NCI-H2029 treated with DMSO at 0.1 percent for 48 hours (cell line): ENCODE measurements at regions not wholly inside any gene's neighbourhood (a gene's known extent, or its start where the extent isn't known, plus 50 kb on each side); places are given as distances from the start of the nearest gene placed in this dataset.

Source experiments
- DNase-seq: peaks from one replicate; lab custom pipeline; 2025; lab: John Stamatoyannopoulos, UW

DNA sequence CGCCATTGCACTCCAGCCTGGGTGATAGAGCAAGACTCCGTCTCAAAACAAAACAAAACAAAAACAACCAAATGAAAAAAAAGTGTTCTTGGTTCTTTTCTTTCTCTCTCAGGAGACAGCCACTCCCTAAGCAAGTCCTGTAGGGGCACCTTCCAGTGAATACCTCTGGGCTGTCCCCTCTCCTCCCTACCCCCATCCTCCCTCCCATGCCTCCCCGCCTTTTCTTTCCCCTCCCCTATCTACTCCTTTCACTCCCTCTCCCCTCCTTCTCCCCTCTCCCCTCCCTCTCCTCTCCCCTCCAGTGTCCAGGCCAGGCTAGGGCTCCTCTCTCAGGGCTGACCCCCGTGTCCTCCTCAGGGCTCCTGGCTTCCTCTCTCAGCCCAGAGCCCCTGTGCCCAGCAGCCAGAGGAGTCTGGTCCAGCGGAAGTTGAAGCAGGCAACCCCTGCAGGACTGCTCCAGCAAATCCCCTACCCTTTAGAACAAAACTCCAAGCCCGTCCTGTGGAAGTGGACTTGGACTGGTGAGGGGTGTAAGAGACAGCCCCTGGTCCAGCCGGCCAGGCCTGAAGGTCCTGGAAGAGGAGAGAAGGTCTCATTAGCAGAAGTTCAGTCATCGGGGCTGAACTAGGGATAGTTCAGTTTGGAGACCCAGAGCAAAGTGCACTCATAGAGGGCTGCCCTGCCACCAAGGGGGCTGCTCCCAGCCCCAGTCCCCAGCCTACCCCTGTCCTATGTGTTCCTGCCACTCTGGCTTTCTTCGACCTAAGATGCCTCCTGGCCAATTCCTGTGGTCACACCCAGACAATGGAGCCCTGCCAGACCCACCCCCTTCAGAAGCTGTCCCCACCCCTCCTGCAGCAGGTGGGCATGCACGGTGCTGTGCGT lies 79.8 kb upstream of the IQSEC1 start:
- no peak for DNase-seq

DNA sequence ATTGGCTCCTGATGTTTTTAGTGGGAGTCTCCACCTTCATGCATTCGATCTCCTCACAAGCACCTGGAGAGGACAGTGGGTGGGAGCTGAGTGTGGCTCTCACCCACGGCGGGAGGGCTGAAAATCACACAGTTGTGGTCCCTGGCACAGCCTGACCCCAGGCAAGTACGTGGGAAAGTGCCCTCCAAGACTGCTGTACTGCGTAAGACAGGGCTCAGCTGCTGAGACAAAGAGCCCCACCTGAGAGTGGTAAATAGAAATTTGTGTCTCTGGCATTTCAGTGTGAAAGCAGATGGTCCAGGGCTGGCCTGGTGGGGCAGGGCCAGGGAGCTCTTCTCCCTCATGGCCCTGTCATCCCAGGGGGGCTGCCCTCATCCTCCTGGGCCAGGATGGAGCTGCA lies 77.4 kb upstream of the IQSEC1 start:
- no peak for DNase-seq

DNA sequence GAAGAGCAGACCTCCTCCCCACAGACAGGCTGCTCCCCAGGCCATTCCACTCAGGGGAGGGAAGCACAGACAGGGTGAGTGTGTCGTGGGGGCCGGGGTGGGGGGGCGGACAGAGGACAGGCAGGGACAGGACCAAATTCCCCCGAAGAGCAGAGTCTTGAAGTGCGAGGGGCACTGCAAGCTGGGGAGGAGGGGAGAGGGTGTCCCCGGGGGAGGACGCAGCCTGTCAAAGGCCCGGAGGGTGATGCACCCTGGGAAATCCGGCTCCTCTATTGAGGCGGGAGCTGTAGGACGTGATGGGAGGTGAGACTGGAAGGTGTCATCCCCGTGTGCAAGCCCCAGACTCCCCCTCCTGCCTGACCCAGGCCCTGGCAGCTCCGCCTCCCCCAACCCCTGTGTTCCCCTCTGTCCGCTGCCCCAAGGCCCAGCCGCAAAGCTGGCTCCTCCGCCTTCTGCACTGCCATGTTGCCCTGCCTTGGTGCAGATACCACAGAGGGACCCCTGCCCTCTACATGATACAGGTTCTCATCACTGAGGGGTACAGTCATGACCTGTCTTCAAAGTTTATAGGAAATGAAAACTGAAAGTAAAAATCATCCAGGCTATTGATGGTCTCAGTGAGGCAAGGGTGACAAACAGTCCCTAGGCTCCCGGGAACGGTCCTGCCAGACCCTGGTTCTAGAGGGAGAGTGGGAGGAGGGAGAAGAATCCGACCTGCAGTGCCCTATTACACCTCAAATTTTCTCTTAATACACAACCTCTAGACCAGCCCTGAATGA lies 76.3 kb upstream of the IQSEC1 start:
- DNase-seq: no peak

DNA sequence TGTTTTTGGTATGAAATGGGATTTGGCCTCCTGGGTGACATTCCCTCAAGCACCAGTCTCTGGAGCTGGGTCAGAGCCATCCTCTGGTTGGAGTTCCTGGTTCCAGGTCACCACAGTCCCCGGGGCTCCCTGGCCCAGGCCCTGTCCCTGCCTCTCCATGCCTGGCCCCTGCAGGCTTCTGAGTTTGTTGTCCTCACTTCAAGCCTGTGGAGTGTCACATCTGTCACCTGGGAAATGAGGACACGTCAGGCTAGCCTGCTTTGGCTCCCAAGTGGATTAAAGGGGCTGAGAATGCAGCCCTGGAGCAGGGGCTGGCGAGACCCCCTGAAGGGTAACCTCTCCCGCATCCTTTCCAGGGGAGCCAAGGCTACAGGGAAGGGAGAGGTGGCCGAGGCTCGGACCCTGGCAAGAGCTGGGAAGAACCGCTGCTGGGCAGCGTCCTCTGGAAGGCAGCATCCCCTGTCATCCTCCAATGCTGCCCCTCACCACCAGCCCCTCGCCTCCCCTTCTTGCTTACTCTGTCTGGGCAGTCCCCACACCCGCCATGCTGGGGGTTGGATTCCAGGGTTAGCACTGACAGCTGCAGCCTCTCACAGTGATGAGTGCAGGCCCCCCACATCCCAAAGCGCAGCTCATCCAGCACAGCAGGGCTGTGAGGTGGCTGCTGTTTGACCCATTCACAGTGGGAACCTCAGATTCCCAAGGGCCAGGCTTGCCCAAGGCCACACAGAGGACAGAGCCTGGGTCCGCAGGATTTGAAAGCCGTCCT lies 75.5 kb upstream of the IQSEC1 start:
- no peak for DNase-seq

DNA sequence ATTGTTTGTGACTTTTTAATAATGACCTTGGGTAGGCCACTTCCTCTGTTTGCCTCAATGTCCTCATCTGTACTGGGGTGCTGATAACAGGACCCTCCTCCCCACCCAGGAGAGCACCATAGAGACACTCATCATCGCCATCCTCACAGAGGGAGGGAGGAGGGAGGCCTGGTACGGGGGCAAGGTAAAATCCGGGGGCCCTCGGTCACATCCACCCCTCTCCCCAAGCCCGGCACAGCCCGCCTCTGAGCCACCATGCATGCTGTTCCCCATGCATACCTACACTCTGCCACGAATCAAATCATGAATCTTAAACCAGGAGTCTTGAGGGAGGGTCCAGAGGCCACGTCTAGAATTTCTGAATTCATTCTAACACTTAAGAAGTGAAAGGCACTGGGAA lies 74.9 kb upstream of the IQSEC1 start:
- no peak for DNase-seq

DNA sequence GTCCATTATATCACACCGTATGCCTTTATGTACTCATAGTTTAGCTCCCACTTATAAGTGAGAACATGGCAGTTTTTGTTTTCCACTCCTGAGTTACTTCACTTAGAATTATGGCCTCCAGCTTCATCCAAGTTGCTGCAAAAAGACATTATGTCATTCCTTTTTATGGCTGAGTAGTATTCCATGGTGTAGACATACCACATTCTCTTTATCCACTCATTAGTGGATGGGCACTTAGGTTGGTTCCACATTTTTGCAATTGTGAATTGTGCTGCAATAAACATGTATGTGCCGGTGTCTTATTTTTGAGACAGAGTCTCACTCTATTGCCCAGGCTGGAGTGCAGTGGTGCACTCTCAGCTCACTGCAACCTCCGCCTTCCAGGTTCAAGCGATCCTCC lies 74.1 kb upstream of the IQSEC1 start:
- DNase-seq: no peak

DNA sequence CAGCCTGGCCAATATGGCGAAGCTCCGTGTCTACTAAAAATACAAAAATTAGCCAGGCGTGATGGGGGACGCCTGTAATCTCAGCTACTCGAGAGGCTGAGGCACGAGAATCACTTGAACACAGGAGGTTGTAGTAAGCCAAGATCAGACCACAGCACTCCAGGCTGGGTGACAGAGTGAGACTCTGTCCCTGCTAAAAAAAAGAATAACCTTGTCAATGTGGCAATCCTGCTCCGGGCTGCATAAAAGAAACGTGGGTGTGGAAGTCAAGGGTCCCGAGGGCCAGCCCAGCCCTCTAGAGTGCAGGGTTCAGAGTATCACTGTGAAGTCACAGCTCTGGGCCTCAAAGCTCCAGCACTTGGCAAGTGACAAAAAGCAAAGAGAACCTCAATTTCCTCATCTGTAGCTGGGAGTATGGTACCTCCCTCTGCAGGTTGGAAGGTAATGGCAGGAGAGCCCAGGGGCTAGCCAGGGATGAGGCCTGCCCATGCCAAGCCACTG lies 73.5 kb upstream of the IQSEC1 start:
- no peak for DNase-seq

DNA sequence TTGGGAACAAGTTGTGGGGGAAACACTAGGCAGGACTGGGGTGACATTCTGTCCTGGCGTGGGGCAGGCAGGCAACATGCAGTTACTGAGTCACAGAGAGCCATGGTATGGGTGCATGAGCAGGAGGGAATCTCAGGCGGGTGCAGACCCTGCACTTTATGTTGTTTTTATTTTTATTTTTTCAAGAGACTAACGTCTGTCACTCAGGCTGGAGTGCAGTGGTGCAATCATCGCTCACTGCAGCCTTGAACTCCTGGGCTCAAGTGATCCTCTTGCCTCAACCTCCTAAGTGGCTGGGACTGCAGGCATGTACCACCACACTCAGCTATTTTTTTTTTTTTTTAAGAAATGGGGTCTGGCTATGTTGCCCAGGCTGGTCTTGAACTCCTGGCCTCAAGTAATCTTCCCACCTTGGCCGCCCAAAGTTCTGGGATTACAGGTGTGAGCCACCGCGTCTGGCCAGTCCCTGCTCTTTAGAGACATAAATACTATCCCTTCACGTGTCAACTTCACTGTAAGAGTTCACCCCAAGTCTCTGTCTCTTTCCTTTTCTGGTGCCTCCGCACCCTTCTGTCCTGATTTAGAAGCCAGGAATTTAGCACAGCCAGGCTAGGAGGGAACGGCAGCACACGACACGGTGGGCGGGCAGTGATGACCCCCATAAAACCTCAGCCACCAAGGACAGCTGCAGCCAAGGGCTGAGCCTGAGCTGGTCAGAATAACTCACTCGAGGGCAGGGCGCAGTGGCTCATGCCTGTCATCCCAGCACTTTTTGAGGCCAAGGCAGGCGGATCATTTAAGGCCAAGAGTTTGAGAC lies 72.8 kb upstream of the IQSEC1 start:
- no peak for DNase-seq

DNA sequence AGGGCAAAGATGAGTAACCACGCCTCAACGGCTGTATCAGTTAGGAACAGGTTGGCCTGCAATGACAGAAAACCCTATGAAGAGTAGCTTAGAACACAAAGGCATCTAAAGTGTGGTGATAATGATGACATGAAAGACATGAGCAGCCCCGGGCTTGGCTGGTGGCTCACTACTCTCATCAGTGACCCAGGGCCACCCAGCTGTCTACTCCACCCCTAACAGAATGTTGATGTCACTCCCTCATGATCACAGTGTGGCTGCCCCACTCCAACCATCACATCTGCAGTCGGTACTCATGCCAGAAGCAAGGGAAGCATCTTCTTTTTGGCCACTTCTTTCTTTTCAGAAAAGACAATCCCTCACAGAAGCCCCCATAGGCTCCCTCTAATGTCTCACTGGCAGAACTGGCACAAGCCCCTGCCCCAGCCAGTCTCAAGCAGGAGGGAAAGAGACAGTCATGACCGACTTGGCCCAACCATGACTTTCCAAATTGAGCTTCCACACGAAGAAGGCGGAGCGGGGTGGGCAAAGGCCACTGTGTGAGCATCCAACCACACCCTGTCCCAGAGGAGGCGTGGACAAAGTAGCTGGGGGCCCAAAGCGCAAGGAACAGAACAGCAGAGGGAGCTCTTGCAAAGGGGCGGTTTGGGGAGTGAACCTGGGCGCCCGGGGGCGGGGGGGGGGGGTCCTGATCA lies 72.0 kb upstream of the IQSEC1 start:
- DNase-seq: no peak

DNA sequence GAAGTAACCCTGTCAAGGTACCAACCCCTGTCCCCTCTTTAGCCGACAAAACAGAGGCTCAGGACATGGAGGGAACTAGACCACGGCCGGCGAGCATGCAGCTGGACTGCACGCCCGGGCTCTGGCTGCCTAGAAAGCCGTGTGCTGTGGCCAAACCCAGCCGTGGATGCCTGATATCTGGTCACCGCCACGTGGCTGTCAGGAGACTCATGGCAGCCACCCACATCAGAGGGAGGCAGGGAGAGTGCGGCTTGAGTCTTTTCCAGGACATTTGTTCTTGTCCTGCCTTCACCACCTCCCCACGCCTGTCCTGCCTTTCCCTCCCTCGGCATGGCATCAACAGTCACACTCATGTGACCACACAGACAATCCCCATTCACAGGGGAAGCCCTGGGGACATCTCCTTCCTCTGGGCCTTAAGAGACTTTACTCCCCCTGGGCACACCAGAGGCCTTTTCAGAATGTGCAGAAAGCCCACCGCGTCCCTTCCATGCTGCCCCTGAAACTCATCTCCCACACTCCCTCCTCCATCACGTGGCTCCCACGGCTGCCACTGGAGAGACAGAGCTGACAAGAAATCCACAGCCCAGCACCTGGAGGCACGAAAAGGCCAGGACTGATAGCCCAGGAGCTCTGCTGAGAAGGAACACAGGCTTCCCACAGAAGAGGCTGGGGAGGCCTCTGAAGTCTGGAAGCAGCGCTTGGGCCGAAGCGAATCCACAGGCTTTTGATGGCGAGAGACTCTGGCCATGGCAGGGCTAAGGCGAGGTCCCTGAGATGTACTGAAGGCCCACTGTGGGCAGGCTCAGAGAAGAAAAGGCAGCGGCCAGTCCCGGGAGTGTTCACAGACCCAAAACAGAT lies 71.2 kb upstream of the IQSEC1 start:
- DNase-seq: no peak

DNA sequence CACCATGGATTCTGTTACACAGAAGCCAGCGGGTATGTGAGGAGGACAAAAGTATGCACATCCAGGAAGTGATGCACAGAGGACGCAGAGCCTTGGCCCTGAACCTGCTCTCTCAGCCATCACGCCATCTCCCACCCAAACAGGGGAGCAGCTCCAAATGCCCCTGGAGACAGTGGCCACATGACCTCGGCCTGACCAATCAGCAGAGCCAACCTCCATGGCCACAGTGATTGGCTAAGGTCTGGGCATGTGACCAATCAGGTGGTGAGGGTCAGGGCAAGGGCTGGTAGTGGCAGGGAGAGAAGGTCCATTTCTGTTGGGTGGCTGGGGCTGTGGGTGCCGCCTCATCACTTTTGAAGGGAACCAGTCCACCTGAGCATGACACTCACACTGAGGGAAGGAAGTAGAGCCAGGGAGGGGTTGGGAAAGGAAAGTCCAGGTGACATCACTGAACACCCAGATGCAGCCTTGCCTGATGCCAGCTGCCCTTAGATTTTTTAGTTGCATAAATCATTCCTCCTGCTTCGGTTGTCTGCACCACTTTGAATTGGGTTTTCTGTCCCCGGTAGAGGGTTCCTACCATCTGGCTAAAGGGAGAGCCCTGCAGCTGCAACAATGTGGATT lies 70.3 kb upstream of the IQSEC1 start:
- no peak for DNase-seq

DNA sequence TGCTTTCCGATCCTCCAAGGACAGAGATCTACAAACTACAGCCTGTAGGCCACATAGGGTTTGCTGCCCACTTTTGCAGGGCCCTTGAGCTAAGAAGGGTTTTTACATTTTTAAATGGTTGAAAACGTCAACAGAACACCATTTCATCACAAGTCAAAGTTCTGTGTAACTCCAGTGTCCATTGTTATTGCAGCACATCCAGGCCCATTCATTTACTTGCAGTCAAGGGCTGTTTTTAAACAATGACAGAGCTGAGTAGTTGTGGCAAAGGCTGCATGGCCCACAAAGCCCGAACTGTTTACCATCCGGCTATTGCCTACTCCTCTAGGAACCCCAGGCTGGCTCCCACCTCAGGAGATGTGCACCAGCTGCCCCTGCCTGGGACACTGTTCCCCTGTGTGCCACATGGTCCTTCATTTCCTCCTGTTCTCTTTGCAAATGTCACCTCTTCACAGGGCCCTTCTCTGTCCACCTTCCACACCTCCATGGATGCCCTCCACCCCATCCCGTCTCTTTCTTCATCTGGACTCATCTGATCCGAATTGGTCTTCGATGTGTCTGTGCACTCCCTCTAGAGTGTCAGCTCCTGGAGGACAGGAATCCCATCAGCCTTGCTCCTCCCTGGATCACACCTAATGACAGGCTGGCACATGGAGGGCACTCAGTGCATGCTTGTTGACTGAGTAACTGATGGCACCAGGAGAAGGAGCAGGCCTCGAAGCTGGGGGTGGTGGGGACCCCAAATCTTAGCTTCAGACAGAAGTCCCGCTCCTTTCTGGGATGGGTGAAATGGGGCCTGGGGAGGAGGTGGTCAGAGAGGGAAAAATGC lies 69.5 kb upstream of the IQSEC1 start:
- DNase-seq: no peak

DNA sequence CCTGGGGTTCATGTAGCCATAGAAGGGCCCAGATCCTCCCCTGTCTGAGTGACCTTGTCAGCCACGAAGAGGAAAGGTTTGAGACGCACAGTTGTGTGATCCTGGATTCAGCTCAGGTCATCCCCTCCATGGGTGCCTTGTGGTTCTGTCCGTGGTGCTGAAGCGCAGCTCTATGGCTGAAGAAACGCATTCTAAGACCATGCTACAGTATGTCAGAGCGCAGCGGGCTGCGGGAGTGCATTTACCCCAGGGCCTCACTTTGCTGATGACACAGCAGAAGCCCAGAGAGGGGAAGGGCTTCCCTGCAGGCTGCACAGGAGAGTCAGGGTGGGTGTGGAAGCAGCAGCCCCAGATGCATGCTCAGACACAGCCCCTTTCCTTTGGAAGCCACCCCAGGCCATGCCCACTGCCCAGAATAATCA lies 68.8 kb upstream of the IQSEC1 start:
- DNase-seq: no peak

DNA sequence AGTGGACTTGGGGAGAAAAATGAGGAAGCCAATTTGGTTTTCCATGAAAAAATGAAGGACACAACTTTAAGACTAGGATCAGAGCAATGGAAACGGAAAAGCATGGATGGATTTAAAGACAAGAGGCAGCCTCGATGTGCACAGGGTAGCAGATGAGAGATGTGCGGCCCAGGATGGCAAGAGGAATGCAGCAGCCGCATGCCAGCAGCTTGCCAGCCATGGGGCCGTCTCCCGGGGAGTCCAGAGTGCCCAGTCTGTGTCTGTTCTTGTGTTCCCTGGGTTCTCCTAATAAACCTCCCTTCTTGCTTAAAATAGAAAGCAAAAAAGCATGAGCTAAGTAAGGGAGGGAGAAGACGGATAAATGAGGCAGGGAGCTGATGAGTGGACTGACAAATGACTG lies 68.0 kb upstream of the IQSEC1 start:
- DNase-seq: no peak

DNA sequence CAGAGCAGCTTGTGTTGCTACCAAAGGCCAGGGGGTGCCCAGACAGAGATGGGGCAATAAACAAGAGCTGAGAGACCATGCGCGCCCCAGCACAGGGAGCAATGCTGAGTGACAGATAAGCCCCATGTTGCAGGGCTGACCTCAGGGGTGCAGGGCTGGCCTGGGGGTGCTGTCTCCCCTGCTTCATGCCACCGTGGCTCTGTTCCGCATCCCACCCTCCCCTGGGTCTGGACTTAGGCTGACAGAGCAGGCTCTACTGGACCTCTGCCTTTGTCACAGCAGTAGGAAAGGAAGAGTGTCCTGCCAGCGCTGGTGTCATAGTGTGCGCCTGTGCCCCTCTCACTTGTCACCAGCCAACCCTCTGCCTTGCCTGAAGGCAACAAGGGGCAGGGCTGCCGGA lies 67.4 kb upstream of the IQSEC1 start:
- no peak for DNase-seq

DNA sequence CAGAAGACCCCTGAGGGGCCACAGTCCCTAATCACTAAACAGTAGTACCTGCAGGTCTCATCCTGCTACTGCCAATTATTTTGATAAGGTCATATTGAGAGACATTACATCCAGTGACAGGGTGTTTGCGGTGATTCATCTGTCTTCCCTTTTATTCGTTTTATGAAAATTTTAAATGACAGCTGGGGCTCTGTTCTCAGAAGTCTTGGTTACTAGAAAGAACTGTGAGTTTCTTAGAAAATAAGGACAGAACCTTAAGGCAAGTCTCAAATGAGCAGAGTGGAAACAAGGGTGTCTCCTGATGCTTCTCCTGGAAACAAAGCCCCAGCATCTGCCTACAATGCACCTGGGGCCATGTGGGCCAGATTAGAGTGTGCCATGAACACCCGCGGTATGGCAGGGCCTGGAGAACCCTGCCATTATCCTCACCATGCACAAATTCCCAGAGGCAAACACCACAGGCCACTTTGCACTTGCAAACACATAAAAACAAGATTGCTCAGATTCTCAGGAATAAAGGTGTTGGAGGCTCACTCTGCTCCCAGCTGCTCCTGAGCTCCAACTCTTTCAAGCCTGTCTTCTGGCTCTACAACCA lies 66.3 kb upstream of the IQSEC1 start:
- no peak for DNase-seq

DNA sequence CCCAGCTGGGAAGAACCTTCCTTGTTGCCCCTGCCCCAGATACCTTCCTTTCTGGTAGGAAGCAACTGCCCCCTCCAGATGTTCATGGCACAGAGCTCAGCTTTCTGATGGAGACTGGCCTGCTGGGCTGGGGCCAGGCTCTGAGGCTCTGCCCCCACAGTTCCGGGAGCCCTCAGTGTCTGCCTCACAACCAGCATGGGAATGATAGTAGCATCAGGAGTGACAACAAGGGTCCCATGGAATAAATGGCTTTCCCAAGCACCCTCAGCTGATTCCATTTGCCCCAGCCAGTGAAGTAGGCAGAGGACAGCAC lies 65.6 kb upstream of the IQSEC1 start:
- DNase-seq: no peak
